ENCODE measurements at regions not wholly inside any gene's neighbourhood (a gene's known extent, or its start where the extent isn't known, plus 50 kb on each side); places are given as distances from the start of the nearest gene placed in this dataset.
"Not testable (repeated sequence)": the region's sequence is repeated elsewhere in the genome, so short reads cannot be mapped to it uniquely, and the experiment has no call there.

- not testable (repeated sequence) for DNase-seq
These were observed 52.8 kb downstream of the FOXD4L6 start for GRCh38 chr9:41075671-41076070.

- peak; percentile 65 for DNase-seq
These were observed 54.0 kb downstream of the FOXD4L6 start for GRCh38 chr9:41074356-41074942.

DNA sequence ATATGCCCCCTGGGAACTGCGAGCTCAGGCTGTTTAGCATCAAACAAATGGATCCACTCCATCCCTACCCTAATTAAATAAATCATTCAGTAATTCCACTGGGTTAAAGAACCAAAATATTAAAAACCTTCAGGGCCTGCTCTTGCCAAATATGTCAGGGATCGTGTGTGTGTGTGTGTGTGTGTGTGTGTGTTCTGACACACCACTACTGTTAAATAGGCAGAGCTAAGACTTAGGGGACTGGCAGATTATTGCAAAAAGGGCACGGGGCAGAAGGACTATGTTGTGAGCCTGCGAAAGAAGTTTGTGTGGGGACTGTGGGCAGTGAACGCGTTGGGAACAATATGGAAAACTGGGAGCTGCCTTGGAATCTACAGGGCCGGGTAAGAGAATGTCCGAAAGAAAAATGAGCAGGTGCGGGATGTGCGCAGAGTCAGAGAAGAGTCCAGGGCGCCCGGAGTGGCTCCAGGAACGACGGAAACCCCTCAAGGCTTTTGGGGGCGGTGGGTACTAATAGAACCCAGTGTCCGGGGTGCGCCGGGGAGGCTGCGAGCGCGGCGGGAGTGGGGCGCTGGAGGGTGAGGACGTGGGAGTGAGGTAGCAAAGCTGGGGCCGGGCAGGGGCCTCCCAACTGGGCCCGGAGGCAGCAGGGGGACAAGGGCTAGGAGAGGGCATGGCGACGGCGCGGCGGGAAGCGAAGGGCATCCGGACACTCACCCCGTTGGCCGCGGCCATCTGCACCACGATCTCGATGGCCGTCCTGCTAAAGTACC lies 54.8 kb downstream of the FOXD4L6 start:
- not testable (repeated sequence) for DNase-seq

- DNase-seq, result peak; percentile 65
These were observed 64.2 kb downstream of the FOXD4L6 start for GRCh38 chr9:41064125-41064795.

- DNase-seq, result not testable (repeated sequence)
These were observed 65.2 kb downstream of the FOXD4L6 start for GRCh38 chr9:41063243-41063642.

- DNase-seq, result not testable (repeated sequence)
These were observed 68.9 kb downstream of the FOXD4L6 start for GRCh38 chr9:41059603-41060002.

- not testable (repeated sequence) for DNase-seq
These were observed 74.7 kb downstream of the FOXD4L6 start for GRCh38 chr9:41053666-41054363.

- not testable (repeated sequence) for DNase-seq
These were observed 79.8 kb downstream of the FOXD4L6 start for GRCh38 chr9:41048672-41049071.

DNA sequence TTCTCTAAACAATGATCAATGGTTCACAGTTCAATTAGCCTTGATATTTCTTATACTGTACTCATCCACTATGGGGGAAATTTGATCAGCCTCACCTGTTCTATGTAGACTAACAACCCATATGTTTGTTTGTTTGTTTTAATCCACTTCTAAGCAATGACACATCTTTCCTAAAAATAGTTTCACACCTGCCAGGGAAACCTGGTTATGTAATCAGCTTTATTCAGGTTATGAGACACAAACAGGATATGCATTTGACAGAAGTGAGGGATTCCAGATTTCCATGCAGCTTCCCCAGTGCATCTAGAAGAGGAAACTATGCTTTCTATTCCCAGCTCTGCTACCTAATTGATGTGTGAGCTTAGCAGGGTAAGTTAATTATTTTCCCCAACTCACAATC lies 80.7 kb downstream of the FOXD4L6 start:
- DNase-seq, result not testable (repeated sequence)

GRCh38 chr9:41044930-41045329 lies 83.6 kb downstream of the FOXD4L6 start:
- DNase-seq, result not testable (repeated sequence)

- DNase-seq, result not testable (repeated sequence)
These were observed 85.0 kb downstream of the FOXD4L6 start for GRCh38 chr9:41043433-41043832.

- DNase-seq, result not testable (repeated sequence)
These were observed 86.4 kb downstream of the FOXD4L6 start for GRCh38 chr9:41042111-41042510.

DNA sequence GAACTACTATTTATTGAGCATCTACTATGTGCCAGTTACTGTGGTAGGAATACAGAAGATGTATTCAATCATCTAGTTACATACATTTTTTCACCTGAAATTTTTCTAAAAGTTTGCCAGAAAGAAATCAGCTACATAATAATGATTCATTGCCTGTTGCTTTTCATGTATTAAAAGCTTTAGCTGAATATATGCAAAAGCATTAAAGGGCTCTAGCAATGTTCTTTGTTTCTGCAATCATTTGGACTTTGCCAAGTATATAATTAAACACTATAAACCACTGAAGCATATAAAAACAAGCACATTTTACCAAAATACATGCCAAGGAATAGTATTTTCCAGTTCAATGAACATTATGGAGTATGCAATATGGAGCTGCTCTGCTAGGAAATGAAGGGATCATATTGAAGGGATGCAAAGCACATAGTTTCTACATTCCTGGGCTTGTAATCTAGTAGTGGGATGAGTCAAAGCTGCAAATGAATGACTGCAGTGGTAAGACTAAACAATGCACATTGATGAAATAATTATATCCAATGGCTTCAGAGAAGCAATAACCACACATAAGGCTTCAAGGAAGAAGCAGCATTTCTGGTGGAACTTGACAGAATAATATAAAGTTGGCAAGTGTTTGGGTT lies 87.7 kb downstream of the FOXD4L6 start:
- DNase-seq, result not testable (repeated sequence)

DNA sequence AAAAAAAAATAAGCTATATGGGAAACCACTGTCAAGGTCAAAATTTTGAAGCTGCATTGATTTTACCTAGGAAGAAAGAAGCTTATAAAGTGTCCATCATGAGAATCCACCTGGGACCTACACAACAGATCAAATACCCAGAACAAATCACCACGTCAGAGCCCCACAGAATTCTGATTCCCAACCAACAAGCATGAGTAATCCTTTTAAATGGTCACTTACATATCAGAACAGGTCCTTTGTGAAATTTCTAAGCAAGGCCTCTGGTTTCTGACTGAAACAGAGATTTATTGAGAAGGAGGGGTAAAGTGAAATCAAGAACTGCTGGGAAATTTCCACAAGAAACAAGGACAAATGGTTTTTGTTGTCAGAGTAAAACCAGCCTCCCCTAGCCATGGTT lies 93.2 kb downstream of the FOXD4L6 start:
- not testable (repeated sequence) for DNase-seq

- not testable (repeated sequence) for DNase-seq
These were observed 93.7 kb downstream of the FOXD4L6 start for GRCh38 chr9:41034699-41035197.

- not testable (repeated sequence) for DNase-seq
These were observed 94.6 kb downstream of the FOXD4L6 start for GRCh38 chr9:41033877-41034276.

- not testable (repeated sequence) for DNase-seq
These were observed 95.1 kb downstream of the FOXD4L6 start for GRCh38 chr9:41033360-41033759.

- DNase-seq, result not testable (repeated sequence)
These were observed 101.4 kb downstream of the FOXD4L6 start for GRCh38 chr9:41026912-41027676.

DNA sequence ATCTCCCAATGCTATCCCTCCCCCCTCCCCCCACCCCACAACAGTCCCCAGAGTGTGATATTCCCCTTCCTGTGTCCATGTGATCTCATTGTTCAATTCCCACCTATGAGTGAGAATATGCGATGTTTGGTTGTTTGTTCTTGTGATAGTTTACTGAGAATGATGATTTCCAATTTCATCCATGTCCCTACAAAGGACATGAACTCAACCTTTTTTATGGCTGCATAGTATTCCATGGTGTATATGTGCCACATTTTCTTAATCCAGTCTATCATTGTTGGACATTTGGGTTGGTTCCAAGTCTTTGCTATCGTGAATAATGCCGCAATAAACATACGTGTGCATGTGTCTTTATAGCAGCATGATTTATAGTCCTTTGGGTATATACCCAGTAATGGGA lies 106.1 kb downstream of the FOXD4L6 start:
- not testable (repeated sequence) for DNase-seq

- not testable (repeated sequence) for DNase-seq
These were observed 108.5 kb downstream of the FOXD4L6 start for GRCh38 chr9:41019858-41020562.

DNA sequence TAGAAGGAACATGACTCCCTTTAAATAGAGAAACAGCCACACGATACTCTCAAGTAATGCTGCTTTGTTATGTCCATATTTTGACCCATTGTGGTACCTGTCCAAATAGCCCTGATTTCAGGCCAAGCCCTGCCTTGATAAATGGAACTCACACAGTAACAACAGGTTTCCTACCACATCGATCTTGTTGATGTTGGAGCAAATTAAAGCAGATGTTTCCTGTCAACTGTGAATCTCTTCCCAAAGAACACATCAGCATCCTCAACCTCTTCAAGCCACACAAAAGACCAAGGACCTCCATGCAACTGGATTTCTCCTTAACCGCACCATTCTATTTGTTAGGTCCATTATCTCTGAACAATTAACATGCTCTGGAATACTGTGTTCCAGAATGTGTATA lies 109.5 kb downstream of the FOXD4L6 start:
- DNase-seq, result not testable (repeated sequence)

Data from activated effector memory CD4-positive, alpha-beta T cell treated with anti-CD3 and anti-CD28 coated beads, Interleukin-2, amount 50 U/mL, for 16 hours (primary cell).